HG03520 (cell line): ENCODE measurements at regions not wholly inside any gene's neighbourhood (a gene's known extent, or its start where the extent isn't known, plus 50 kb on each side); places are given as distances from the start of the nearest gene placed in this dataset.
"Not testable (repeated sequence)": the region's sequence is repeated elsewhere in the genome, so short reads cannot be mapped to it uniquely, and the experiment has no call there.

ENCODE experiments used
- ATAC-seq: cut with Tn5 transposase; IDR thresholded peaks from one replicate; pipeline ENCODE4 v1.9.1; 2021; ENCODE audit warnings: mild to moderate bottlenecking, moderate library complexity; ENCODE audit not compliant: unreplicated experiment

GRCh38 chr12:78331753-78332152, 501.1 kb downstream of the NAV3 start:
- no peak for ATAC-seq

GRCh38 chr12:78338054-78338785, 507.5 kb downstream of the NAV3 start:
- ATAC-seq, result no peak

- ATAC-seq, result no peak
Measured at GRCh38 chr12:78340406-78340805, 509.7 kb downstream of the NAV3 start.

- ATAC-seq, result no peak
Measured at GRCh38 chr12:78343657-78344056, 513.0 kb downstream of the NAV3 start.

- no peak for ATAC-seq
Measured at GRCh38 chr12:78359520-78359919, 505.1 kb upstream of the SYT1 start.

GRCh38 chr12:78361683-78362082, 502.9 kb upstream of the SYT1 start:
- ATAC-seq, result no peak

- no peak for ATAC-seq
Measured at GRCh38 chr12:78371284-78371683, 493.3 kb upstream of the SYT1 start.

- no peak for ATAC-seq
Measured at GRCh38 chr12:78375461-78375860, 489.1 kb upstream of the SYT1 start.

GRCh38 chr12:78376257-78376656, 488.3 kb upstream of the SYT1 start:
- ATAC-seq, result no peak

- ATAC-seq, result not testable (repeated sequence)
Measured at GRCh38 chr12:78379065-78379464, 485.5 kb upstream of the SYT1 start.

GRCh38 chr12:78383414-78383813, 481.2 kb upstream of the SYT1 start:
- no peak for ATAC-seq

- no peak for ATAC-seq
Measured at GRCh38 chr12:78384541-78384940, 480.0 kb upstream of the SYT1 start.

- no peak for ATAC-seq
Measured at GRCh38 chr12:78385541-78385940, 479.0 kb upstream of the SYT1 start.

GRCh38 chr12:78386871-78387270, 477.7 kb upstream of the SYT1 start:
- no peak for ATAC-seq

GRCh38 chr12:78387721-78388120, 476.9 kb upstream of the SYT1 start:
- no peak for ATAC-seq

GRCh38 chr12:78388461-78388860, 476.1 kb upstream of the SYT1 start:
- no peak for ATAC-seq

GRCh38 chr12:78390920-78391319, 473.7 kb upstream of the SYT1 start:
- no peak for ATAC-seq

- no peak for ATAC-seq
Measured at GRCh38 chr12:78392918-78393317, 471.7 kb upstream of the SYT1 start.

- ATAC-seq, result no peak
Measured at GRCh38 chr12:78395961-78396360, 468.6 kb upstream of the SYT1 start.

- ATAC-seq, result no peak
Measured at GRCh38 chr12:78396538-78396937, 468.0 kb upstream of the SYT1 start.

- no peak for ATAC-seq
Measured at GRCh38 chr12:78398750-78399149, 465.8 kb upstream of the SYT1 start.

GRCh38 chr12:78402366-78403134, 462.0 kb upstream of the SYT1 start:
- no peak for ATAC-seq
